ENCODE measurements at regions not wholly inside any gene's neighbourhood (a gene's known extent, or its start where the extent isn't known, plus 50 kb on each side); places are given as distances from the start of the nearest gene placed in this dataset.

GRCh38 chr6:80446454-80447045 lies 340.1 kb downstream of the BCKDHB start:
- no peak for DNase-seq (ENCODE audit: low spot score)
- TF ChIP-seq CTCF (IDR thresholded peaks at IDR 0.05; ENCODE audit: borderline replicate concordance, control extremely low read depth, extremely low read depth, insufficient read depth, missing control alignments), result no peak
- in situ Hi-C loops (cut with MboI; ENCODE audit: low sequenced_read_pairs, unreplicated experiment), result no loop called here

GRCh38 chr6:80445751-80446150 lies 339.3 kb downstream of the BCKDHB start:
- no peak for DNase-seq (ENCODE audit: low spot score)
- TF ChIP-seq CTCF (IDR thresholded peaks at IDR 0.05; ENCODE audit: borderline replicate concordance, control extremely low read depth, extremely low read depth, insufficient read depth, missing control alignments), result no peak
- in situ Hi-C loops (cut with MboI; ENCODE audit: low sequenced_read_pairs, unreplicated experiment), result no loop called here

DNA sequence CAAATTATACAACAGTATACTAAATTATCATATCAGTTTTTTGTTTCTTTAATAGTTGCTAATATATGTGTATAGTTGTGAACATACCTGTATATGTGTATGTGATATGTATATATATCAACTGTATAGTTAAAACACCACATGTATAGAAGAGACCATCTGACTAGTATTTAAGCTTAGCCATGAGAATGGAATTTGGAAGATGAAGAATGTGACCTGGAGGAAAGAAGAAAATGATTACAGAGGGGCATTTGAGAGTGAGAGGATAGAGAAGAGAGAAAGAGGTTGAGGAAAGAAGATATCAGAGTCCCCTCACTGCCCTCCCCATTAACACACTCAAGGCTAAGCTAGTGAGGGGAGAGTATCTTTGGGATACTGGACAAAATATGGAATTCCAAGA lies 335.9 kb downstream of the BCKDHB start:
- no peak for DNase-seq (ENCODE audit: low spot score)
- in situ Hi-C loops (cut with MboI; ENCODE audit: low sequenced_read_pairs, unreplicated experiment), result no loop called here
- no peak for TF ChIP-seq CTCF (IDR thresholded peaks at IDR 0.05; ENCODE audit: borderline replicate concordance, control extremely low read depth, extremely low read depth, insufficient read depth, missing control alignments)

- TF ChIP-seq CTCF (IDR thresholded peaks at IDR 0.05; ENCODE audit: borderline replicate concordance, control extremely low read depth, extremely low read depth, insufficient read depth, missing control alignments), result no peak
- no peak for DNase-seq (ENCODE audit: low spot score)
- in situ Hi-C loops (cut with MboI; ENCODE audit: low sequenced_read_pairs, unreplicated experiment), result no loop called here
Observed at GRCh38 chr6:80441131-80441530, 334.7 kb downstream of the BCKDHB start.

GRCh38 chr6:80440496-80441115 lies 334.1 kb downstream of the BCKDHB start:
- TF ChIP-seq CTCF (IDR thresholded peaks at IDR 0.05; ENCODE audit: borderline replicate concordance, control extremely low read depth, extremely low read depth, insufficient read depth, missing control alignments), result no peak
- DNase-seq (ENCODE audit: low spot score), result no peak
- in situ Hi-C loops (cut with MboI; ENCODE audit: low sequenced_read_pairs, unreplicated experiment), result no loop called here

GRCh38 chr6:80439721-80440470 lies 333.4 kb downstream of the BCKDHB start:
- no peak for TF ChIP-seq CTCF (IDR thresholded peaks at IDR 0.05; ENCODE audit: borderline replicate concordance, control extremely low read depth, extremely low read depth, insufficient read depth, missing control alignments)
- no peak for DNase-seq (ENCODE audit: low spot score)
- in situ Hi-C loops (cut with MboI; ENCODE audit: low sequenced_read_pairs, unreplicated experiment), result no loop called here

Measured in GM13976 (cell line).